Epithelial cell of proximal tubule (primary cell): ENCODE measurements at regions not wholly inside any gene's neighbourhood (a gene's known extent, or its start where the extent isn't known, plus 50 kb on each side); places are given as distances from the start of the nearest gene placed in this dataset.

Experiments used
- DNase-seq: peaks from one replicate; pipeline ENCODE4 v3.0.0-alpha.2; 2011; ENCODE audit warnings: low read depth
- H3K4me3 ChIP-seq: 2 replicates; pipeline ENCODE4 v1.5.1; 2011; ENCODE audit warnings: low read depth, mild to moderate bottlenecking, low read length
- TF ChIP-seq, protein P1 (sequence below): conservative IDR thresholded peaks from 2 replicates; pipeline ENCODE4 v1.5.1; 2012; ENCODE audit warnings: low read depth, mild to moderate bottlenecking, low read length

GRCh38 chr18:44497757-44498490 is 182.8 kb upstream of the SETBP1 start:
- TF ChIP-seq, protein P1, sequence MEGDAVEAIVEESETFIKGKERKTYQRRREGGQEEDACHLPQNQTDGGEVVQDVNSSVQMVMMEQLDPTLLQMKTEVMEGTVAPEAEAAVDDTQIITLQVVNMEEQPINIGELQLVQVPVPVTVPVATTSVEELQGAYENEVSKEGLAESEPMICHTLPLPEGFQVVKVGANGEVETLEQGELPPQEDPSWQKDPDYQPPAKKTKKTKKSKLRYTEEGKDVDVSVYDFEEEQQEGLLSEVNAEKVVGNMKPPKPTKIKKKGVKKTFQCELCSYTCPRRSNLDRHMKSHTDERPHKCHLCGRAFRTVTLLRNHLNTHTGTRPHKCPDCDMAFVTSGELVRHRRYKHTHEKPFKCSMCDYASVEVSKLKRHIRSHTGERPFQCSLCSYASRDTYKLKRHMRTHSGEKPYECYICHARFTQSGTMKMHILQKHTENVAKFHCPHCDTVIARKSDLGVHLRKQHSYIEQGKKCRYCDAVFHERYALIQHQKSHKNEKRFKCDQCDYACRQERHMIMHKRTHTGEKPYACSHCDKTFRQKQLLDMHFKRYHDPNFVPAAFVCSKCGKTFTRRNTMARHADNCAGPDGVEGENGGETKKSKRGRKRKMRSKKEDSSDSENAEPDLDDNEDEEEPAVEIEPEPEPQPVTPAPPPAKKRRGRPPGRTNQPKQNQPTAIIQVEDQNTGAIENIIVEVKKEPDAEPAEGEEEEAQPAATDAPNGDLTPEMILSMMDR = no peak

DNA sequence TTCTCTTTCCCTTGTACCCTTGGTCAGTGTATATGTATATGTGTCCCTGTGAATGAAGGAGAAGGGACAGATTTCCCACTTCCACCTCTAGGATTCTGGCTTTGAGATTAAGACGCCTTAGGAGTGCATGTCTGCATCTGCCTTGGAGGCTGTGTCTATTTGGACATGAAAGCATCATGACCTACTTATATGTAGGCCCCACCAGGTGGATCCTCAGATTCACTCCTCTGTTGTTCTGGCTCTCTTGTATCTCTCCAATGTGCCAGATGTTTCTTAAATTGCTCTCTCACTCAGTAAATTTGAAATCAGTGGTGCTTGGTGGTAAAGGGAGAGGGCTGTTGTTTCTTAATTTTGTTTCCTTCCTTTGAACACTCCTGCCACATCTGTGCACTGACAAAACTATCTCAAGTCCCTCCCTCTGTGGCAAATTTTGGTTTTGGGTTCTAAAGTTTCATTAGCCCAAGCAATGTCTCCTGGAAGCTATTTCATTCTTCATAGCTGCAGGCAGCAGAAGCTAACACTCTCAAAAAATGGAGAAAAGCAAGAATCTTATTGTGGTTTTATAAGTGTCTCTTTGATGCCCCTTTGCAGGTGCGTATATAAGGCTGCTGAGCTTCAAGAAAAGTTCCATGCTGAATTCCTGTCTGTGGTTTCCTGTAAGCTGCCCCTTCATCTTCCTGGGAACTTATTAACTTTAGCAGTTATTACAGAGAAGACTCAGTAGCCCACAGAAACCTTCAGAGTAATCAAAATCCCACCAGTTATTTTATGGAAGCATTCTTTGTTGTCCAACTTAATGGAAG is 179.7 kb upstream of the SETBP1 start:
- no peak overlapping the region for H3K4me3 ChIP-seq
- TF ChIP-seq, protein P1 = no peak
- no peak for DNase-seq

More at GRCh38 chr18:44497757-44498490, 182.8 kb upstream of the SETBP1 start:
- H3K4me3 ChIP-seq = no peak overlapping the region
- no peak for DNase-seq

- no peak for DNase-seq
- no peak overlapping the region for H3K4me3 ChIP-seq
- TF ChIP-seq, protein P1 = no peak
Observed at GRCh38 chr18:44502221-44502620, 178.5 kb upstream of the SETBP1 start.

- H3K4me3 ChIP-seq = no peak overlapping the region
- DNase-seq = no peak
- TF ChIP-seq, protein P1 = no peak
Observed at GRCh38 chr18:44502790-44503189, 177.9 kb upstream of the SETBP1 start.

GRCh38 chr18:44503854-44504253 is 176.8 kb upstream of the SETBP1 start:
- DNase-seq = no peak
- TF ChIP-seq, protein P1 = no peak
- no peak overlapping the region for H3K4me3 ChIP-seq

DNA sequence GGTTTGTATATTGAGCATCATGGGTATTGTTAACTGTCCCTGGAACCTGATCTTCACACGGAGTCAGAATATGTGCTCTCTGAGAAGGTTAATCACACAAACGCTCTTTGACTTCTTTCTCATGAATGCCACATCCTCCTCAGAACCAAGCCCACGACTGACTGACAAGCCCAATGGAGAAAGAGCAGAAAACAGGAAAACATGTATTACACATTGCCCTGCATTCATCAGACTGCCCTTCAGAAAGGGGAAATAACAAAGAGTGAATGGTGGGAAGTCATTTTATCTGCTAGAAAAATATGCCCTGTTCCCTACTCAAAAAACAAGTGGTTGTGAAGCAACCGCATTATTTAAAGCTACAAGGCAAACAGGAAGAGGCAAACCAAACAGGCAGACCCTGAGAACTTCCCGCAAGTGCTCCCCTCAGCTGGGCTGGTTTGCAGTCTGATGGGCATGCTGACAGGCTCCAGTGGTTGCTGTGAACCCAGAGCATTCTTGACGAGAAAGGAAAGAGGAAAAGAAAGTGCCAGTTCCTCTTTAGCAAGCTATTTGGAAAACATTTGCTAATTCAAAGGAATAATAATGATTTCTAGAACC is 172.9 kb upstream of the SETBP1 start:
- DNase-seq = no peak
- TF ChIP-seq, protein P1 = no peak
- no peak overlapping the region for H3K4me3 ChIP-seq
